ENCODE measurements at regions not wholly inside any gene's neighbourhood (a gene's known extent, or its start where the extent isn't known, plus 50 kb on each side); places are given as distances from the start of the nearest gene placed in this dataset.
"Not testable (repeated sequence)": the region's sequence is repeated elsewhere in the genome, so short reads cannot be mapped to it uniquely, and the experiment has no call there.

DNA sequence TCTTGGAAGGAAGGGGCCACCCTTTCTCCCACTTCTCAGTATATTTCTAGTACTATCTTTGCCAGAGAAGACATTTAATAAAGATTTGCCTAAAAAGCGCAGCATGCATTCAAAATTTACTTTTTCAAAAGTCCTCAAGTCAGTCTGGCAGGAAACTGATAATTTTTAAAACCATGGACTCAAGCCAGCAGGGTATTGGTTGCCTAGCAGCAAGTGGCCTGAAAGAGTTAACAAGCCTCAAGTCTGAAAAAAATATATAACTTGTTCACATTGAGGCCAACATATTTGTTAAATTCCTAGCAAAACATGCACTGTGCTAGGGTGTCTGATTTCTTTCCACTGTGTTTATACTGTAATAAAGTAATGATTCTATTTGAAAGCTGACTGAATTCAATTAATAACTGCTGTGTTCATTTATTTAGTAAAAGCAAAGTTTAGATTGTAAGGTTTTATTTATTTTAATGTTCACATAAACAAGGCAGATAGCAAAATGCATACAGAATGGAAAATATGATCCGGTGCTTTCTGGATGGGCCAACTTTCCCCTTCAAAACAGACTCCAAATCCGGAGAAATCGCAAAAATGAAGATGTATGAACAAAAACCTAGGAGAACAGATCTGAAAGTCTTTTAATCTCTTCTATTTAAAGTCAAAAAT is 218.5 kb upstream of the FGF13 start:
- no peak for DNase-seq (ENCODE audit: low spot score)

DNA sequence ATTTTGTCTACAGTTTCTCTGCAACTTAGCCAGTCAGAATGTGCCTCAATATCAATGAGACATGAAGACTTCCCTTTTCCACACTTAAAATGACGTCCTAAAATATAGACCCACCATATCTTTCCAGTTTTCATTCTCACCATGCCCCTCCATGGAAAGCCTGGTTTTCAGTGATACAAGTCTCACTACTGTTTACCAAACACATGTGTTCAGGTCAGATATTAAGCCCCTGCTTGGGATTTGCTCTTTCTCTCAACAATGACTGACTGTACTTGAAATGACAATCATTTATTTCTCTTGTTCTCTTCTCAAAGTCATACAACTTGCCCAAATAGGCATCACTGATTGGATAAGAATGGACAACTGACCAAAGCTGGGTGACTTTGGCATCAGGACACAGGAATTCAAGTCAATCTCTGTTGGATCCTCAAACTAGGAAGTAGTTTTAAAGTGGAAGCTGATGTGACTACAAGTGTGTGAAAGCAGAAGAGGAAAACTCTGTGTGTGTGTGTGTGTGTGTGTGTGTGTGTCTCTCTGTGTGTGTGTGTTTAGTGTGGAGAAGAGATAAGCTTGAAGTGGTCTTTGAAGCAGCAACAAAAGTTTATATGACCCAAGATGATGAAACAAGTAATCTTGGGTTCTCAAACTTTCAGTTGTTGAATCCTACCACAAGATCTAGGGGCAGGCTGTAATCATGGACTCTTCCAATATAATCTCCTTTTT is 217.4 kb upstream of the FGF13 start:
- no peak for DNase-seq (ENCODE audit: low spot score)

DNA sequence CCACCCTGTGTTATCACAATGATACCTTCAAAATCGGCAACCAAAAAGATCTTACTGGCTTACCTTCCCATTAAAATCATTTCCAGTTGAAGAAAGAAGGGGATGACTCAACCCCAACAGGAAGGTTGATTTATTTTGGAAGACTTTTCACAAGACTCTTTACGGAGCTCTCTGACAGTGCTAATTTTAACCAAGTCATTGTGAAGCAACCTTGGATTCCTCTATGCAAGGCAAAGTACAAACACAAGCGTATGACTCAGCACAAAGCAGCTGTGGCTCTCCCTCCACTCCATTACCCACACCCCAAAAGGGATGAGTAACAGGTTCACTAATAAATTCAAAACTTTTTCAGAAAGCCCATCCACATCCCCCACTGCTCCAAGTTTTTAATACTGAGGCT is 213.8 kb upstream of the FGF13 start:
- DNase-seq (ENCODE audit: low spot score), result no peak

DNA sequence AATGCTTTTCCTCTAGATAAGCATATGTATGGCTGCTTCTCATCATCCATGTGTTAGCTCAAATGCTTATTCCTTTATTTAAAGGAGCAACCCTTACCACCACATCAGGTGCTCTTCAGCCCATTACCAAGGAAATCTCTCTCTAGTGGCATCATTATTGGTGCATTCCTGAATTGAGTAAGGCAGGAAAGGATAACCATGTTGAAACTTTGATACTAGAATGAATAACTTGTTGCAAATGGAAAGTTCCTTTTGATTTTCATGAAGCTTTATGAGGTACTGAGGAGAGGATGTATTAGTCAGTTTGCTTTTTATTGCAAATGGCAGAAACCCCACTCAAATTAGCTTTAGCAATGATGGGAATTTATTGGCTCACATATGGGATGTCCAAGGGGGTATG is 212.3 kb upstream of the FGF13 start:
- DNase-seq (ENCODE audit: low spot score), result no peak

DNA sequence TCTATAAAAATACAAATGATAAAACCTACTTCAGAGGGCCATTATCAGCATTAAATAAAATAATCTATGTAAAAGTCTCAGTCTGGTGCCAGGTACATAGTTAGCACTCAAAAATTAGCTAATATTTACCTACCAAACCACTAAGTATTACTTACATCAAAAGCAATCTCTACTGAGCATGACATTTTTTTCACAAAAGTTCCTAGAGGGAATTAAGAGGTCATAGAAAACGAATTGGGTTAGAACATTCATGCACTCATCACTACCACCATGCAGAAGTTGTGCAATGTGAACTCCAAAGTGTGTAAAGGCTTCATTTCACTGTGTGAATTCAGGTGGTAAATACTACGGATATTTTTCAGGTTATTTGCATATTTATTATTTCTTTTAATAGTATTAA is 209.5 kb upstream of the FGF13 start:
- no peak for DNase-seq (ENCODE audit: low spot score)

DNA sequence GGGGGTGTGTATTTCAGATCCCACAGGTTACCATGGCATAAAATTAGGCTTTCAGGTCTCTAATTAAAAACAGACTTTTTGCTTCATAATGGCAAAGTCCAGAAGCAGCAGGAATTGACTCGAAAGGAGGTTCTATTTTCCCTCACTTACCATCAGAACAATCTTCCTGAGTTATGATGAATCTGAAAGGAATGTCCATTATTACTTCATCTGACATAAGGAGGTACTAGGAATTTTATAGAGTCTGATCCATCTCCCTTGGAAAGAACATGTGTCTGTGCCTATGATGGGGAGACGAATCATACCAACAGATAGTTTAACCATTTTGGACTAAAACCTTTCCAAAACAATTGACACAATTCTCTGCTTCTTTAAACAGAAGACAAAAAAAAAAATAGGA is 206.3 kb upstream of the FGF13 start:
- no peak for DNase-seq (ENCODE audit: low spot score)

DNA sequence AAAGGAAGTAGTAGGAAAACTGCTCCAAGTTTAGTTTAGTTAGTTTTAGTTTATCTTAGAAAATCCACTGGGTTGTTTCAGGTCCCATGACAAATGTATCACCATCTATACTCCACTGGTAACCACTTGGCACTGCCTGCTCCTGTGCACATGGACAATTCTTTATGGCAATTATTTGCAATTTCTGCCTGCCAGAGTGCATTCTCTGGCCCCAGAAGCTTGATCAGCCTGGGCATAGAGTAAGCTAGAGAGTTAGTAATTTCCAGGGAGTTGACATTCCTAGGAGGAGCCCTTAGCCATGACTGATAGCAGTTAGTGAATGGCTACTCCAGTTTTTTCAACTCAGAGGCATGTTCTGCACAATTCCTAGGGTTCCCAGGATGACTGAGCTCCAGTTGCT is 203.2 kb upstream of the FGF13 start:
- DNase-seq (ENCODE audit: low spot score), result no peak

DNA sequence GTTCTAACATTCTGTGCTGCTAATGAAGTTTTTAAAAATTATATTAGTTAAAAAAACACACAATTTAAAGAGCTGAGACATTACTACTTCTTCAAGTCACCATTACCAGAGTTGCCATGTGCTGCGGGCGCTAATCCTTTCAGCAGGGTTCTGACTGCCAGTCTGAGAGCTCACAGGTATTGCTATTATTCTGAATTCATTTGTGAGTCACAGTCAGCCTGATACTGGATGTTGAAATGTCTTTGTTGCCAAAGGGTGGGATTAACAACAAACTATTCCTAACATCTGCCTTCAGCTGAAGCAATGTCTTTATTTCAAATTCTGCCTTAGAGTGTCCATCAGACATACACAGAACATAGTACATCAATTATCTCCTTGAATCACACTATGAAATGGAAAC is 197.1 kb upstream of the FGF13 start:
- DNase-seq (ENCODE audit: low spot score), result no peak

DNA sequence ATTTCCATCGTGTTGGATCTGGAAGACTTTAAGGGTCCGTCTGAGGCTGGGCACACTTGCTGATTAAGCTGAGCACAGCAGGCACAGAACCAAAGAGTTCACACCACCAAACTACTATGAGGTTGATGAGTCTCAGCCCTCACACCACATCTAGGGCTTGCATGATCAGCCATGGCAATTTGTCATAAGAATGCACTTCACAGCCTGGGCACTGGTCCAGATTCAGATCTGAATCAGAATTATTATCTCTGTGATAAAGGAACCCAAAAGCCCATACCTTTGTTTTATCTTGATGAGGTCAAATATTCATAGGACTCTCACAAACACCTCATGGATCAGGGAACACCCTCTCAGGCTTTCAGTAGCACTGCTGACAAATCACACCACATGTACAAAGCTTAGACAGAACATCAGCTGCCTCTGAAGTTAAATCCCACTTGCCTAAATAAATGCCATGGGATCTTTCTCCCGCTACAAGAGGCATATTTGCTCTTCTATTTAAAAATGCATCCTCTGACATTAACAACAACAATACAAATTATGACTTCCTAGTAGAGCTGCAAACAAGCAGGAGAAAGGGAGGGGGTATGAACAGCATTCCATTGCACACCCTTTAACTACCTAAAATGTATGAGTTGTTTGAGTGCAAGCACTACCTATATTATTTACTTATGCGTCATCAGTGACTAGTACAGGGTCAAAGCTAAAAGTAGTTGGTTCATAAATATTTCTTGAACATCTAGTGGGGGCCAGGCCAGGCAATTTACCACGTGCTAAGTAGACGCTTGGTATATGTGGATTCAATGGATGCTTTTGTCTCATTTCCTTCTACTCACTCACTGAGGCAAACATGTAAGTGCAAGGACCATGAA is 186.3 kb upstream of the FGF13 start:
- DNase-seq (ENCODE audit: low spot score), result no peak

DNA sequence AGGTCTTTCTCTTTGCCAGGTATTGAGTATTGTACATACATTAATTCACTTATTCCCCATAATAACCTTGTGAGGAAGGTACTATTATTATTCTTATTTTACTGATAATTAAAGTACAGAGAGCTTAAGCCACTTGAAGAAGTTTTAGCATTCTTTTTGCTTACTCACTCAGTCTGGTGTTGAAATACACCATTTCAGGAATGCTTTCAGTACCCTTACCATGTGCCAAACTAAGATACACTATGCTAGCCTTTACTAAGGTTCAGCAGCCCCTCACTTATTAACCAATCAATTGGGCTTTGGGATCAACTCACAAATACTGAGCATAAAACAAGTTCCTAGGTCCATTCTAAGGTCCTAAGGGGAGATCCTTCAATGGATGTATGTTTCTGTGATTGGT is 179.0 kb upstream of the FGF13 start:
- no peak for DNase-seq (ENCODE audit: low spot score)

DNA sequence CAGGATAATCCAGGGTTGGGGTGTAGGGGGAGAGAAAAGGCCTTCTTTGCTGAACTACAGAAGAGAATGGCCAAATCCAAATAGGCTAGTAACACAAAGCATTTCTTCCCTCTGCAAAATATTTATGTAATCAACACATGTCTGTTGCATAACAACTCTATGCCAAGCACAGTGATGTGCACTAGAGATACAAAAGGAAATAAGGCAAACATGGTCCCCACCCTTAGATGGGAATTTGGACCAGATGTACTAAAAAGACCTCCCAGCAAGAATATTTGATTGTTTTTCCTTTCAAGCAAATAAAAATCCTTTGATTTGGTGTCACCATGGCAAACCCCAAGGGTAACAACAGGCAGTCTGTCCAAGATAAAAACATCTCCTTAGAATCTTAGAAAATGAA is 177.6 kb upstream of the FGF13 start:
- no peak for DNase-seq (ENCODE audit: low spot score)

DNA sequence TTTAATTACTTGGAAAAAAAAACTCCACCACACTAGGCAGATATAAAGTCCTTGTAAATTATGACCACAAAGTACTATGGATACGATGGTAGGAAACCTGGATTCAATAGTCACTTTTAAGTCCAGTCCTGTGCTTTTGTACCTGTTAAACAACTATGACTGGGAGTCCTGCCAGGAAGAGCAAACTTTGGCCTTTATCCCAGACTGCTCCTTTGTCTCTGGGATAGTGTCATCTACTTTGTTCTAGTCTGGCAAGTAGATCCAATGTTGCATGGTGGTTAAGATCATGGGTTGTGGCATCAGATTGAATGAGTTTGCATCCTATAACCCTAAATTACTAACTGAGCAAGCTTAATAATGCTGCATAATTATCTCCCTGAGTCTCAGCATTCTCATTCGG is 175.3 kb upstream of the FGF13 start:
- DNase-seq (ENCODE audit: low spot score), result no peak

DNA sequence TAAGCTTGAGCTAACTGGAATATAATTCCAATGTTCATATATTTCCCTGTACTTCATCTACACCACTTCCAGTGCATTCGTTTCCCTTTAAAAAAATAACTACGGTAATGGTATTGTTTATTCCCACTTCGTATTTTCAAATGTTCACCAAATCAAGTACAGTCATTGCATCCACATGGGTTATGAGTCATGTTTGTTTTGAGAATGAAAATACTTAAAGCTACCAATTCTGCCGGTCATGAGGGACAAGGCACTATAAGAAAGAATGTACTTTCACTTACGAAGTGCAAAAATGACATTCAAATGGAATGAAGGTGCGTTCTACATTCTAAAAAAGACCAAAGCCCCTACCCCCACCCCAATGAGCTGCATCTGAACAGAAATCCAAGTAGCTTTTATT is 174.4 kb upstream of the FGF13 start:
- no peak for DNase-seq (ENCODE audit: low spot score)

DNA sequence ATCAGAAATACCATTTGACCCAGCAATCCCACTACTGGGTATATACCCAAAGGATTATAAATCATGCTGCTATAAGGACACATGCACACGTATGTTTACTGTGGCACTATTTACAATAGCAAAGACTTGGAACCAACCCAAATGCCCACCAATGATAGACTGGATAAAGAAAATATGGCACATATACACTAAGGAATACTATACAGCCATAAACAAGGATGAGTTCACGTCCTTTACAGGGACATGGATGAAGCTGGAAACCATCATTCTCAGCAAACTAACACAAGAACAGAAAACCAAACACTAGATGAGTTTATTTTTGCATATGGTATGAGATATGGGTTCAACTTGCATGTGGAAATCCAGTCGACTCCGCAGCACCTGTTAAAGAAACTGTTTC is 168.8 kb upstream of the FGF13 start:
- not testable (repeated sequence) for DNase-seq (ENCODE audit: low spot score)

DNA sequence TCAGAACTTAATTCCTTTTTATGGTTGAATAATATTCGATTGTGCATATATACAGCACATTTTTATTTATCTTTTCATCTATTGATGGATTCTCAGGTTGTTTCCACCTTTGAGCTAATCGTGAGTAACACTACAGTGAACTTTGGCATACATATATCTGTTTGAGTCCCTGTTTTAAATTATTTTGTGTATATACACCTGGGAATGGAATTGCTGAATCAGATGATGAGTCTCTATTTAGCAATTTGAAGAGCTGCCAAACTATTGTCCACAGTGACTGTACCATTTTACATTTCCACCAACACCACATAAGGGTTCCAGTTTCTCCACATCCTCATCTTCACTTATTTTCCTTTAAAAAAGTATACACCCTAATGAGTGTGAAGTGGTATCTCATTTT is 166.2 kb upstream of the FGF13 start:
- DNase-seq (ENCODE audit: low spot score), result no peak

DNA sequence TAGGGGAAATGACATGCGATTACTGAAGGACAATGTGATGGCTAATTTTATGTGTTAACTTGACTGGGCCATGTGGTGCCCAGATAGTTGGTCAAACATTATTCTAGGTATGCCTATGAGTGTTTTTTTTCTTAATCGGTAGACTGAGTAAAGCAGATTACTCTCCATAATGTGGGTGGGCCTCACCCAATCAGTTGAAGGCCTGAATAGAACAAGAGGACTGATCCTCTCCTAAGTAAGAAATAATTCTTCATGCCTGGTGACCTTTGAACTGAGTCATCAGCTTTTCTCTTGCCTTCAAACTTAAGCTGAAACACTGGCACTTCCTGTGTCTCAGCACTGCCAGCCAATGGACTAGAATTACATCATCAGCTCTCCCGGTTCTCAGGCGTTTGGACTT is 164.0 kb upstream of the FGF13 start:
- no peak for DNase-seq (ENCODE audit: low spot score)

DNA sequence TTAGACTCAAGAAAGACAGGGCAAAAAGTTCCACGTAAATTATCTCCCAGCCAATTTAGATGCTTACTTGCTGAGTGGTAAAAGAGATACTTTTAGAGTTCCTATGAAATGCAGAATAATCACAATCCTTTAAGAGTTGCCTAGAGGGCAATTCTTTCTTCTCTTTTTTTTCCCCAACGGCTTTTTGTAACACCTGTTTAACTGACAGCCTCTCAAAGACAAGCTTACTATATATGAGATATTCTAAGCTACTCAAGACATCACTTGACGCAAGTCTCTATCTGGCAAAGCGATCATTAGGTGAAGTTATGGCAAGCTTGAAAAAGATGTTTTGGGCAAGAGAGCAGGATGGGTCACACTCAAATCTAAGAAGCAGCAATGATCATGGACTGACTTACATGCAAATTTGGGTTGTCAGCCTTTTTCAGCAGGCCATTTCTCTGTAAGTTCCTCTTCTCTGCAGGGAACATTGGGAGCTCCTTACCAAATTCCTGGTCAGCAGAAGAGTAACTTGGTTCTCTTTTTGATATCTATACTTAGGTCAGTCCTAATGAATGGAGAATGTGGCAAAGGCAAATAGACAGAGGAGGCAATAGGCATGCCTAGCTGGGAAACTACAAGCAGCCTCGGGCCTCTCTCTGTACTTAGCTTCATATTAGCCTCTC is 162.9 kb upstream of the FGF13 start:
- DNase-seq (ENCODE audit: low spot score), result no peak

DNA sequence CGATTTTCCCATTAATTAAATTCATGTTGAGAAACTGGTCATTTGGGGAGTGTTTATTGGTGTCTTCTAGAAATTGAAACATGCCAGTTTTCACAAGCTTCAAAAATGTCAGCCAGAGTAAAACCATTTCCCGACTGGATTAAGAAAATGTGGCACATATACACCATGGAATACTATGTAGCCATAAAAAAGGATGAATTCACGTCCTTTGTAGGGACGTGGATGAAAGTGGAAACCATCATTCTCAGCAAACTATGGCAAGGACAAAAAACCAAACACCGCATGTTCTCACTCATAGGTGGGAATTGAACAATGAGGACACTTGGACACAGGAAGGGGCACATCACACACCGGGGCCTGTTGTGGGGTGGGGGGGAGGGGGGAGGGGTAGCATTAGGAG is 162.1 kb upstream of the FGF13 start:
- DNase-seq (ENCODE audit: low spot score), result not testable (repeated sequence)

DNA sequence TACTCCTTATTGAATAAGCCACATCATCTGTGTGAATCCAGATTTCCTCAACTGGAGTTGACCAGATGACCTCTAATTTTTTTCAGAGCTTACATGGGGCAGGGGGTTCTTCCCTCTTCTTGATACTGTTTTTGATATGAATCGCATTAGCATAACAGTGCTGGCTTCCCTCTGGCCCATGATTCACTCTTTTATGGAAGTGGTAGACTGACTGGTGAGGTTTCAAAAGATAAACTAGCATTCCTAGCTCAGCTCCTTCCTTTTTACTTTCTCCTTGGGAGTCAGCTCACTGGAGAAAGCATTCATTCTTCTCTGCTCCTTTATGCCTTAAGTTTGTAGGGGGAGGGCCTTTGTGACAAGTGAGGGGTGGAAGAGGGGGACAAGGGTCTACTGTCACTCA is 161.0 kb upstream of the FGF13 start:
- no peak for DNase-seq (ENCODE audit: low spot score)

DNA sequence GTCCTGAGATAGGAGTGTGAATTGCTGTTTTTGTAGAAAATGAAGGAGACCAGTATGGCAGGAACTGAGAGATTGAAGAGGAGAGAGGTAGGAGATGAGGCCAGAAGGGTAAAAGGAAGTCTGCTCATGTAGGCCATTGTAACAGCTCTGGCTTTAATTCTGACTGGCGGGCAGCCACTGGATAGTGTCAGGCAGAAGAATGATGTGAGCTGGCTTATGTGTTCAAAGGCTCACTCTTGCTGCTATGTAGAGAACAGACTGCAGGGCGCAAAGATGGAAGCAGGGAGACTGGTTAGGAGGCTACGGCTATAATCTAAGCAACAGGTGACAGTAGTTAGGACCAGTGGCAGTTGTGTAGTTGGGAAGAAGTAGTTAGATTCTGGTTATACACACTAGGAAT is 160.2 kb upstream of the FGF13 start:
- DNase-seq (ENCODE audit: low spot score), result no peak

DNA sequence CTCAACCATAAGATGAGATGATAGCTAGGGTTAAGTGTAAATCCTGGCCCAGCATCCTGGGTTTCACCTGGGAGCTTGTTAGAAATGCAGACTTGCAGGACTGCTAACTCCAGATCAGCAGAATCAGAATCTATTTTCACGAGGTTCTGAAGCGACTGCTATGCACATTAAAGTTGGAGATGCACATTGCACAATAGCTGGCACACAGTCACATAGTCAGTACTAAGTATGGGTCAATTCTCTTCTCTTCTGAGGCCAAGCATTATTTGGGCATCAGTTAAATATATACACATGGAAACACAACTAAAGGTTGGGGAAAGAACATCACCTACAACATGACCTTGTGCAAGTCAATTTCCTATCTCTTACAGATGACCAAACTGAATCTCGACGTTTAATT is 155.1 kb upstream of the FGF13 start:
- no peak for DNase-seq (ENCODE audit: low spot score)

DNA sequence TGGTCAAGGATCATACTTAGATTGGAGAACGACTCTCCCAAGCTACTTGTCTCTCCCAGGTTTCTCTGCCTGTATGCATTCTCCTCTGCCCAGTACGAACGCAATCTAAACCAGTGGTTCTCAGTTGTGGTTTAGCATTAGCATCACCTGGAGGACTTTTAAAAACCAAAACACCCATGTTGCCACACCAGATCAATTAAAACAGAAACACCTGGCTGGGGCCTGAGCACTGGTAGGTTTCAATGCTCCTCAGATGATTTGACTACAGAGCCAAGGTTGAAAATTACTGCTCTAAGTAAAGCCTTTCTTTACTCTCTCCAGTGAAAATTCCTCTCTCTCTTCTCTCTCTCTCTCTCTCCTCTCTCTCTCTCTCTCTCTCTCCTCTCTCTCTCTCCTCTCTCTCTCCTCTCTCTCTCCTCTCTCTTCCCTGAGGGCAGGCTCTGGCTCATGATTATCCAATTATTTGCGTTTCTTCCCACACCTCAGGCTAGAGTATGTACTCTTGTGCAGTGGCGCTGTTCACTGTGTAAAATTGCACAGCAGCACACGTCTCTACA is 153.7 kb upstream of the FGF13 start:
- no peak for DNase-seq (ENCODE audit: low spot score)
